Erythroblast (primary cell): ENCODE measurements at regions not wholly inside any gene's neighbourhood (a gene's known extent, or its start where the extent isn't known, plus 50 kb on each side); places are given as distances from the start of the nearest gene placed in this dataset.

Source experiments
- GATA1 ChIP-seq: IDR thresholded peaks from 2 replicates; pipeline ENCODE4 v1.6.1; 2011; ENCODE audit warnings: low read depth, mild to moderate bottlenecking, control low read depth, low read length, moderate library complexity
- POLR2A ChIP-seq: IDR thresholded peaks from 2 replicates; pipeline ENCODE4 v1.6.1; 2011; ENCODE audit warnings: mild to moderate bottlenecking, low read length

DNA sequence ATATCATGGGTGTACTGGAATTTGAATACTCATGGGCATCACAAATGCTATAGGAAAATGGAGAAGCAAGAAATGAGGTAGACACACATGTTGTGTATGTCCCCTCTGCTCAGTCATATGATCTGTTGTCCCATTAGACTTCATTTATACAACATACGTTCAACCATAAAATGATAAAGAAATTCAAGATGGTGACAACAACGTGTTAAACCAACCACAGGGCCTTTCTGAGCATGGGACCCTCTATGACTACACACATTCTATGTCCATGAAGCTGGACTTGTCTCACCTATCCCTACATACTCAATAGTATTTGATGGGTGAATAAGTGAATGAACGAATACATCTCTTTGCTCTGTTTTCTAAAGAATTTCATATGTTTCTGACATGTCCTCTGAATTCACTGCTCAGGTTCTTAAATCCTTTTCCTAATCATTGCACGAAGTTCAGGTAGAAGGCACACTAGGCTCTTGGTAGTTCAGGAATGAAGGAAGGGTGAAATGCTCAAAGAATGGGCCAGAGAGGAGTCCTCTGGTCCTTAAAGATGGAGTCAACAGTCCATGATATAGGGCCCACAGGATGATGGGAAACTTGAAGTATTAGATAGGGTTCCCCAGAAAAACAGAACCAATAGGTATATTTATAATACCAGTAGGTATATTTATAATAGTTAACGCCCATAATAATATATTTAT lies 105.7 kb upstream of the PPM1H start:
- no peak for TF ChIP-seq POLR2A
- no peak for TF ChIP-seq GATA1
